ENCODE measurements at regions not wholly inside any gene's neighbourhood (a gene's known extent, or its start where the extent isn't known, plus 50 kb on each side); places are given as distances from the start of the nearest gene placed in this dataset.
"Not testable (repeated sequence)": the region's sequence is repeated elsewhere in the genome, so short reads cannot be mapped to it uniquely, and the experiment has no call there.

DNA sequence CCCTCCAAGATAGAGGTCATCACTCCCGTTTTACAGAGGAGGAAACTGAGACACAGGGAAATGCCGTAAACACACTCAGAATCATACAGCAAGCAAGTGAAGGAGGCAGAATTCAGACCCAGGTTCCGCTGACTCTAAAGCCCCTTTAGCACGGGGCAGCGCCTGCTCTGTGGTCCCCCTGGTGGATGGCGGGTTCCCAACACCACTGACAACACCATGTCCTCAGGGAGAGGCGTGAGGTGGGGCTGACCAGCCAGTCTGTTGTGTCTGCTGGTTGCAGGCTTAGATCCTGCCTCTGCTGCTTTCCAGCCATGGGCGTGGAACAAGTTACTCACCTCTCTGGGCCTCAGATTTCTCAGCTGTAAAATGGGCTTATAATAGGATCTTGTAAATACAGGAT lies 617.3 kb downstream of the MATN1 start:
- DNase-seq (ENCODE audit: low read depth in 1 of 2, low spot score in 1 of 2) = no peak

DNA sequence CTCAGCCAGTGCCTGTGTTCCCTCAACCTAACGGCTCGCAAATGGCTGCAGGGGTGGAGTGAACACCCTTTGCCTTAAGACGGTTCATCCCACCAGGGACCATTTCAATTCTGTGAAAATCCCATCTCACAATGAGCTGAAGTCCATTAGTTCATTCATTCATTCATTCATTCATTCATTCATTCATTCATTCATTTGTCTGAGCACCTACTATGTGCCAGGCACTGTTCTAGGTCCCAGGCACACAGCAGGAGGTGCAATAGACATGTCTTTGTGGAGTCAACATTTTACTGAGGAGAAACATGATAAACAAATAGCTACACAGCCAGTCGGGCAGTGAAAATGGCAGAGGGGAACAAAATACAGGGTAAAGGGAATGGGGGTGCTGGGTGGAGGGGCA lies 618.8 kb downstream of the MATN1 start:
- no peak for DNase-seq (ENCODE audit: low read depth in 1 of 2, low spot score in 1 of 2)

DNA sequence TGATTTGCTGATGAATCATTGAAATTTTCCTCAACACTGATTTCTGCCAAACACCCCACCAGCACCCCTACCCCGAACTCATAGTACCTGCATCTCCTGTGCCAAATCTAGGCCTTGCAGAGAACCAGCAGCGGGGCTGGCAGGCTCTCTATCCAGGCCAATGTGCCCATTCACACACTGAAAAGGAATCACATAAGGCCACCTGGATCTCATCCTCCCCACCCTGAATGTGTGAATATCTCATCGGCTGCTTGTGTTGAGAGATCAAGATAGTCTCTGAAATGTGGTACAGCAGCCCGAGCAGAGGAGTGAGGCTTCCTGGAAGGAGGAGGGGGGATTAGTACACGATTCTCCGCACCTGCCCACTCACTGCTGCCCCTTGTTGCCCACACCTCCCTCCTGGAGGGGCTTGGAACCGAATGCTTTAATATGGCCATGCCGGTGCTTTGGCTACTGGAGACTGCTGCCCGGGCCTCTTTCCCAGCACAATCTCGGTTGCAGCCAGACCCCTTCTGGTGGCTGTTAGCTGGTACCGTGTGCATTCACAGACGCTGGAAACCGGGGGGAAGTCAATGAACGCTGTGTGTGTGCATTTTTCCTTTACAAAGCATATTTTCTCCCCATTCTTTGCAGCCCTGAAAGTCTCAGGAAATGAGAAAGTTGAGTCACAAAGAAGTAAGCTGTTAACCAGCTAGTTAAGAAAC lies 619.5 kb downstream of the MATN1 start:
- no peak for DNase-seq (ENCODE audit: low read depth in 1 of 2, low spot score in 1 of 2)

DNA sequence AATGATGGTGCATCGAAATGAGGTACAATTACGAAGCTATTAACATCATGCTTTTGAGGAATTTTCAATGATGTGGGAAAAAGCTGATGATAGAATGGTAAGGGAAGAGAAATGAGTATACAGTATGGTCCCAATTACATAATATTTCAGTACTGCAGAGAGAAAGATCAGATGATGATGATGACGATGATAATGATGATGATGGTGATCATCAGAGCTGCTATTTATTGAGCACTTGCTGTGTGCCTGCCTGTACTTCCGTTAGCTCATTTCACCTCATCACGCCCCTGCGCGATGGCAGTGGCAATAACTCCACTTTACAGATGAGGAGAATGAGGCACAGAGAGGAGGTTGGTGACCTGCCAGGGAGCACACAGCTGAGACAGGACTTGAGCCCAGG lies 620.8 kb downstream of the MATN1 start:
- no peak for DNase-seq (ENCODE audit: low read depth in 1 of 2, low spot score in 1 of 2)

DNA sequence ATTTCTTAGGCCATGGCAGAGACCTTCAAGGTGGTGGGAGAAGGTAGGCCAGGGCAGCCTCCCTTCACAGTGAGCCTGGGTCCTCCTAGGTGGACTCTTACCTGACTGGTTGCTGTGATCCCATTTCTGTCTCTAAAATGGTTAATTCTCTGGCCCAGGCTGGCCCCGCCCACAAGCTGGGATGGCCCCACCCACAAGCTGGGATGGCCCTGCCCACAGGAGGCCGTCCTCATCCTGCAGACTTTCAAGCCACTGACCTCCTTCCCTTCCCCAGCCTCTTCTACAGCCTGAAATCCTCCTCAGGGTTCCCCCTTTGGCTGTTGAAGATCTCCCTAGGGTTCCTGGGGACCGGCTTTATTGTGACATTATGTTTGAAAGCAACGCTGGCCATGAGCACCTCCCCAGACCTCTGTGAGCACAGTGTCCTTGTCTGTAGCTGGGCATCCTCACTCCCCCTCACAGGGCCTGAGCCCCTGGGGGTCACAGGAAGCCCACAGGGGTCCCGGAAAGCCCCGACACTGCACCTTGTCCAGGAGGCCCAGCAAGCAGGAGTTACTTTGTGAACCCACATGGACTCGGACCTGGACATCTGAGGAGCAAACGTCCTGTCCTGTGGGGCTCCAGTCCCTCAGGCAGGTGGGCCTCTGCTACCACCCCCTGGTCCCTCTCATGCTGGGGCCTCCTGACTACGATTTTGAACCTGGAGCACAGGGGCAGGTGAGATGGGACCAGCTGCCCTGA lies 621.7 kb downstream of the MATN1 start:
- no peak for DNase-seq (ENCODE audit: low read depth in 1 of 2, low spot score in 1 of 2)

DNA sequence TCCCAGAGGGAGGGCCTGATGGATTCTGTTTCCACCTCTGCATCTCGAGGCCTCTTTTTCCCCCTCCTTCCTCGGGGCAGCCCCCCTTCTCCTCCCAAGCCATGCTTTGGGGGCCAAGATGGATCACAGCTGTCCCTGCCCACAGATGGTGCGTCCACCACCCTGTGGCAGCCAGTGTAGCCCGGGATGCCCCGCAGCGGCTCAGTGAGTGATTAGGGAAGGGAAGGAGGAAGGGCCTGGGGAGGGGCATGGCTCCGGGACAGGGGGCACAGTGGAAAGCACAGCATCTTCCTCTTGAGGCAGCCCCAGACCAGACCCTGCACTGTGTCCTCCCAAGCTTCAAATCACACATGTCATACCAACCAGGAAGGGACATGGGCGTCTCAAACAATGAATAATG lies 622.4 kb downstream of the MATN1 start:
- DNase-seq (ENCODE audit: low read depth in 1 of 2, low spot score in 1 of 2) = no peak

DNA sequence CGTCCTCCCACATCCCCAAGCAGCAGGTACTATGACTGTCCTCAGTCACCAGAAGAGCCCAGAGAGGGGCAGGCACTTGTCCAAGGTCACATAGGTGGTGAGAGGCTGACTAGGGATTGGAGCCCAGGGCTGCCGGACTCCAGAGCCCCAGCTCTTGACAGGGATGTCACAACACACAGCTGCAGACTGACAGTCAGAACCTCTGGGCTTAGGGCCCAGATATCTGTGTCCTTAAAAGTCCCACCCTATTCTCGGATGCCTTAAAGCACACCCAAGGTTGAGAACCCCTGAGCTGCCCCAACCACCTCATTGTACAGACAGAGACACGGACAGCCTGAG lies 622.9 kb downstream of the MATN1 start:
- no peak for DNase-seq (ENCODE audit: low read depth in 1 of 2, low spot score in 1 of 2)

DNA sequence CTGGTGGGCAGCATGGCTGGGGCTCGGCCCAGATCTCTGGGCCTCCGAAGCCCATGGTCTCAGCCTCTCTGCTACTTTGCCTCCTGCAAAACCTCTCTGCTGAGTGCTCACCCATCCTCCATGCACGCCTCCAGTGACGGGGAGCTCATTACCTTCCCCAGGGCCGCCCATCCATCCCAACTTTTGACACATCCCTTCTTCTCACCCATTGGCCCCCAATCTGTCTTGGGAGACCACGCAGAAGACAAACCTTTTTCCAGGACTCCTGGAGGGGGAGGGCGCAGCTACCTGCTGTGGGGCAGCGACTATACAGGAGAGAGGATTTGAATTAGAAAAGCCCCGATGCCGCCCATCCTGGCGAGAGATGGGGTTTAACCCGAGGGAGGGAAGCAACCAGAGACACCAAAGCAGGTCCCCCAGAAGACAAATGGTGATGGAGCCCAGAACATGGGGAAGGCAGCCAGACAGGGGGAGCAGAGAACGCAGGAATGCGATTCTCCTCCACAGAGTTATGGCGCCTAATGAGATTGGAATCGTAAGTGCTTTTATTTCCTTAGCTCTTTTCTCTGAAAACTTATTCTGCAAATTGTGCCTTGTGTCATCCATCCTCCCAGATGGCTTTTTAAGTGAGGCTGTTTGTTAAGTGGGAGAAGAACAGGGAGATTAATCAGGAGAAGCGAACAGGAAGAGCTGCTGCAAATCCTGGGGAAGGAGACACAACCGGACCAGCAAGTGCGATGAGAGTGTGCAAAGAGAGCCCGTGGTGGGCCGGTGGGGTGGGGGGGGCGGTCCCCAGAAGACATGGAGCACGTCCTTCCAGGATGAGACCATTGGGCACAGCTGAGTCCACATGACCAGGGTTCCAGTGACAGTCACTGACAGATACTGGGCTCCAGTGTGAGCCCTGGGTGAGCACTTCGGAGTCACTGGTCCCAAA lies 623.5 kb downstream of the MATN1 start:
- DNase-seq (ENCODE audit: low read depth in 1 of 2, low spot score in 1 of 2) = no peak

DNA sequence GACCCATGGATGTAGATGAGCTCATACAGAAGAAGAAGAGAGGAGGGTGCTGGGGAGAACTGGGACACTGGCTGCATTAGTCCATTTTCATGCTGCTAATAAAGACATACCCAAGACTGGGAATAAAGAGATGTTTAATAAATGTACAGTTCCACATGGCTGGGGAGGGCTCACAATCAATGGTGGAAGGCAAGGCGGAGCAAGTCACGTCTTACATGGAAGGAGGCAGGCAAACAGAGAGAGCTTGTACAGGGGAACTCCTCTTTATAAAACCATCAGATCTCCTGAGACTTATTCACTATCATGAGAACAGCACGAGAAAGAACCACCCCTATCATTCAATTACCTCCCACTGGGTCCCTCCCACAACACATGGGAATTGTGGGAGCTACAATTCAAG lies 625.5 kb downstream of the MATN1 start:
- DNase-seq (ENCODE audit: low read depth in 1 of 2, low spot score in 1 of 2) = not testable (repeated sequence)

DNA sequence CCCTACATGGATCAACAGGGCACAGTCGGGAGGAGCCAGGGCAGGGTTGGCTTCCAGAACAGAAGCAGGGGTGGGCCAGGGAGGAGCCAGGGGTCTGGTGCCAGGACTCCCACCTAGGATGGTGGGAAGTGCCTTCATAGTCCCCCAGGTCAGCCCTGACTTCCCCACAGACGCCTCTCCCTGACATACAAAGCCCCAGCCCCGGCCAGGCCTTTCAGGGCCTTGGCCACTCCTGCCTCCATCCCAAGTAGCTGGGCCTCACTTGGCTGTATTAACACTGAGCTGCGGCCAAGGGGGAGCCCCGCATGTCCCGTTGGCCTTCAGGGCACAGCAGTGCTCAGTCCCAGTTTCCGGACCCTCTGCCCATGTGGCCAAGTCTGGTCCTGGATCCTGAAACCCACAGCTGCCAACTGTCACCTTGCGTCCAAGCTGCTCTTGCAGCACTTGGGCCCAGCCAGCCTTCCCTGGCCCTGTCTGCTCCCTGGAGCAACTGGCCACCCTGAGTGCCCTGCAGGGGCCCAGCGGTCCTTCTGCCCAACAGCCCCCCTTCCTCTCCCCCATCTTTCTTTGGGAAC lies 627.8 kb downstream of the MATN1 start:
- no peak for DNase-seq (ENCODE audit: low read depth in 1 of 2, low spot score in 1 of 2)

DNA sequence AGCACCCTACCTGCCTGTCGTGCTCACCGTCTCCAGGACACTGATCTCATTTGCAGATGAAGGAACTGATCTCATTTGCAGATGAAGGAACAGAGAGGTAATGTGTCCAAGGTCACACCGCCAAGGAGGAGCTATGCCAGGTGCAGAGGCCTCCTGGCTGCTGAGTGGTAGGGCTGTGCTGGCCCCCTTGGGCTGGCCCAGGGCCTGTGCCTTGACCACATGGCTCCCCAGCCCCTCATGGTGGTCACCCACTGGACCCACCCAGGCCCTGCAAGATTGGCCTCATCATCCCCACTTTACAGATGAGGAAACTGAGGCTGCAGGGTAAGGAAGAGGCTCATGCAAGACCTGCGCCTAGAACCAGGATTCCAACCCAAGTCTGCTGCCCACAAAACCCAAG lies 628.3 kb downstream of the MATN1 start:
- DNase-seq (ENCODE audit: low read depth in 1 of 2, low spot score in 1 of 2) = no peak

DNA sequence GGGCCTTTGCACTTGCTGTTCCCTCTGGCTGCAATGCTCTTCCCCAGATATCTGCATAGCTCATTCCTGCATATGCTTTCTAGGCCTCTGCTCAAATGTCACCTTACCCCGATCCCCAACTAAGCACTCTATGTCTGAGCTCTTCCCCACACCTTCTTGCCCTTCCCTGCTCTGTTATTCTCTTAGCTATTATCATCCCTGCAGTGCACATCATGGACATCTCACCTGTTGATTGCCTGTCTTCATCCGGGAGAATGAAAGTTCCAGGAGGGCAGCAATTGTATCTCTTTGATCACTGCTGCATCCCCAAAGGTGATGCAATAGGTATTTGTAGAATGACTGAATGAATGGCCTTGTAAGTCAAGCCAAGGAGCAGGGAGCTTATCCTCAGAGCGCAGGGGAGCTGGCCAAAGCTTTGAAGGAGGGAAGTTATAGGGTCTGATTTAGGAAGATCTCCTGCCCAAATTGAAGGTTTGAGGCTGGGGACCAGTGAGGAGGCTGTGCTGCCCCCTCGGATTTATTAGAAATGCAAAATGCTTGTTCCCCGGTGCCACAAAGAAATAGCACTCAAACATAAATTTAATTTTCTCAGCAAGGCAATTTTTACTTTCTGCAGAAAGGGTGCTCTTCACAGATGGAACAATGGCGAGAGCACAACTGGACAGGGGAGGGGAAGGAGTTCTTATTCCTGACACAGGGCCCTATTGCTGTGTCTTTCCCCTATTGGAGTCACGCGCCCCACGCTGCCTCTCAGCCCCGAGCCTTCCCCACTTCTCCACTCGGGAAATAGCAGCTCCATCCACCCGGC lies 631.1 kb downstream of the MATN1 start:
- DNase-seq (ENCODE audit: low read depth in 1 of 2, low spot score in 1 of 2) = no peak

DNA sequence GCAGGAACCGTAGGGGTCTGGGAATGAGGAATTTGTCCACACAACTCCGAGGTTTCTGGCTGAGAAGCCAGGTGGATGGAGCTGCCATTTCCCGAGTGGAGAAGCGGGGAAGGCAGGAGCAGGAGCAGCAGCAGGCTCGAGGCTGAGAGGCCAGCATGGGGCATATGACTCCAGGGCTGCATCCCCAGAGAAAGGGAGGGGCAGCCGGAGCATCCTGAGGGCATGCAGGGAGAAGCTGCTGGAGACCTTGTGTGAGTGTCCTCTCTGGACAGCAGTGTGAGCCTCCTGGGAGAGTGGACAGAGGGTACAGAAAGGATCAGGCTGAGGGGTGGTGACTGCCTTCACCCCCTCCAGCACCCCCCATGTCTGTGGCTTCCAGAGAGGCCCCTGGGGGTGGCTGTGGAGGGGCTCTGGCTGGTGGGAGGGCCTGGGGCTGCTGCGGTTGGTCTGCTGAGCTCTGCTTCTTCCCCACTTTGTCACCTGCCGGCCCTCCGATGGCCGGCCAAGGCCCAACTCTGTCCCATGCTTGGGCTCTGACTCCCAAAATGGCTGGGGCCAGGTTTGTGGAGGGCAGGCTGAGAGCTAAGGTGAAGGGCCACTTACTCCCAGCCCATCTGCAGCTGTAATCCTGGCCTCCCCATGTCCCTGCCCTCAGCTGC lies 633.1 kb downstream of the MATN1 start:
- DNase-seq (ENCODE audit: low read depth in 1 of 2, low spot score in 1 of 2) = no peak

DNA sequence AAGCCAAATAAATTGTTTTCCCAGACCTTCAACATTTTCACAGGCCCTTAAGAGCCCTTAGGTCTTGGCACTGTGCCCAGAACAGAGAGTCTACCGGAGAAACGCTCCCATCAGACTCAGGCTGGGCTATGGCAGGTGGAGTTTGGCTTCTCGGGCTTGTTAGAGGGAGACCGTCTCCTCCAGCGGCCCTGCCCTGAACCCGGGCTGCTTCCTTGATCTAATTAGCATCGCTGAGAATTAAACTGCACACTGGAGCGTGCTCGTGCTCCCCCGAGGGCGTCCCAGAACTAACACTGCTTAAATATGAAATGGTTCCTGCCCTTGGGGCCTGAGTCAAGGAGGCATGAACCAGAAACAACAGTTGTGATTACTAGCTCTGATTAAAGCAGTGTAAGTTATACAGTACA lies 634.4 kb downstream of the MATN1 start:
- DNase-seq (ENCODE audit: low read depth in 1 of 2, low spot score in 1 of 2) = no peak

DNA sequence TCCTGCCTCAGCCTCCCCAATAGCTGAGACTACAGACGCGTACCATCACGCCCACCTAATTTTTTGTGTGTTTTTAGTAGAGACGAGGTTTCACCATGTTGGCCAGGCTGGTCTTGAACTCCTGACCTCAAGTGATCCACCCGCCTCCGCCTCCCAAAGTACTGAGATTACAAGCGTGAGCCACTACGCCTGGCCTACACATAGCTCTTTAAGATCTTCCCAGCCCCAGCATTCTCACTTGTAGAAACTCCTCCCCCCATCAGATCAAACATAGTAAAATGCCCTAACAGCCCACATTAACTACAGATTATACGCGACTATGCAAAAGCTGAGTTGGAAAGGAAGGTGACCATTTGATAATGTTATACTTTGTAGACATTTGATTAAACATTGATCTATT lies 634.8 kb downstream of the MATN1 start:
- no peak for DNase-seq (ENCODE audit: low read depth in 1 of 2, low spot score in 1 of 2)

DNA sequence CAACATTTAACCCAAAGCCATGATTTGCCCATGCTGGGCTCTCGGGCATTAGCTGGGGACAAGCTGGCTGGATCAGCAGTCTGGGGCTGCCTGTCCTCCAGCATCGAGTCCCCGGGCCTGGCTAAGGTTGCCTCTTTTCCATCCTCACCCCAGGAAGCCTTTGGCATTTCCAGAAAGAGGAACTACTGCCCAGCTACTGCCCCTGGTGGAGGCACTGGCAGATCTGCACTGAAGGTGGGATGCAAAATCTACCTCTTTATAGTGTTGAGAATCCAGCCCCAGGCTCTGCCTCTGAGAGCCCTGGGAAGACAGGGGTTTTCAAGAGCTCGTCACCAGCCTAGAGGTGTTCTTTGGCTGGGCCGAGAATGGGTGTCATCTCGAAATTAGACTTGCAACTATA lies 635.9 kb downstream of the MATN1 start:
- no peak for DNase-seq (ENCODE audit: low read depth in 1 of 2, low spot score in 1 of 2)

DNA sequence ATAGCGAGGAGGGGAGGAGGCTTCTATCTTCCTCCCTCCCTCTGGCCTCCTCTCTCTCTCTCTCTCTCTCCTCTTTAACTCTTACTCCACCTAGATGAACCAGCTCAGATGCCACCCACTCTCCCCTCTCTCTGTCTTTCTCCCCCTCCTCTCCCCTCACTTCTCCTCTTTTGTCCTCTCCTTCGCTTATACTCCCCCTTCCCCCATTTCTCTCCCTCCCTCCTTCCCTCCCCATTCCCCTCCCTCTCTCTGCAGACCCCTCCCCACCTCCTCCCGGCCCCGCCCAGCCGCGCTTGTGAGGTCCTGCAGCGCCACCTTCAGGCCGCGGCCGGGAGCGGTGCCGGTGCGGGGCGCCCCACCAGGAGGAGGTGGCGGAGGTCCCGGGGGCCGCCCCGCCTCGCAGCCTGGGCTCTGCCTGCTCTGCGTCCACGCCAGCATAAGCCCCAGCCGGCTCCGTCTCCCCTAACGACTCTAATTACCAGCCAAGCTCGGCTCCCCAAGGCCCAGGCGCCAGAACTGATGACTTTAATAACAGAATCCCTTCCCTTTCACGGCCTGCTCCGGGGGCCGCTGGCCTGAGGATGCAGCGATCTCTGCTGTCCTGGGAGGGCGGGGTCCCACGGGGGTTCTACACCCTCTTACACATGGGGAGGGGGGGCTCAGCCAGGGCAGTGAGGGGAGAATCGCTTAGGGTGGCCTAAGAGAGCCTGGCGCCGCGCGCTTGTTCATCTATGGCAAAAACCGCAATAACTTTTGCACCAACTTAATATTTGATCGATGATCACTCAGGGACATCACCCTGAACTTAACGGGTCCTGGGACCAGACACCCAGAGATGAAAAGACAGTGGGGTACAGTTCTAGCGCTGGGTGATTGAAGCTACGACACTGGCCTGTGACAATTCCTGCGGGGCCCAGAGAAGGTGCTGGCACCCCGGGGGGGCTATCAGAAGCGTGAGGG lies 637.3 kb downstream of the MATN1 start:
- no peak for DNase-seq (ENCODE audit: low read depth in 1 of 2, low spot score in 1 of 2)

DNA sequence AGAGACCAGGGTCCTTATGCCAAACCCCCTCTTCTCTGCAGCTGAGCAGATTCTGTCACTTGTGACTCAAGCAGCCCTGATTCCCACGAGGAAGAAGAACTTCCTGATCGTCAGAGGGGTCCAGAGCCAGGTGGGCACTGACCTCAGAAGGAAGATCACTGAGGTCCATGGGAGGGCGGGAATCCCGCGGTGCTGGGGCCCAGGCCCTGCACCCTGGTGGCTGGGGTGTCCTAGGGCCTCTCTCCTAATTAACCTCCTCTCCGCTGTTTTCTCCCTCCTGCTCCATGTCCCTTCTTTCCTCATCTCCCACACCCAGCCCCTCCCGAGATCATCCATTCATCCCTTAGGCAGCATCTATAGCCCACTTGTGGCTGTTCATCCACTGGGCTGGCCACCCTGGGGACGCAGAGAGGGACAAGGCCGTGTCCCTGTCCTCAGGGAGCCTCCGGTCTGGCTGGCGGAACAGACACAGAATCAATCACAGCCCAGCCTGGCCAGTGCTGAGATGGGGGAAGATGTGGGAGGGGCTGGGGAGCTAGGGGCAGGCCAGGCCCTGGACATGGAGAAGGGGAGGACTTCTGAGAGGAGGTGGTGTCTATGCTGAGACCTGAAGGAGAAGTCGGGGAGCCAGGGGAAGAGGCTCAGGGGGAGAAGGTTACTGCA lies 638.3 kb downstream of the MATN1 start:
- DNase-seq (ENCODE audit: low read depth in 1 of 2, low spot score in 1 of 2) = no peak

Data from stimulated activated CD4-positive, alpha-beta T cell treated with anti-CD3 and anti-CD28 coated beads, Interleukin-15, amount 100 ng/mL, for 1 hour (primary cell).